DLD1 (cell line): ENCODE measurements at regions not wholly inside any gene's neighbourhood (a gene's known extent, or its start where the extent isn't known, plus 50 kb on each side); places are given as distances from the start of the nearest gene placed in this dataset.

Source experiments
- in situ Hi-C: cut with HindIII; loops from 2 replicates; pipeline ENCODE4 v1.10.0; 2017; ENCODE audit warnings: low sequenced_read_pairs

DNA sequence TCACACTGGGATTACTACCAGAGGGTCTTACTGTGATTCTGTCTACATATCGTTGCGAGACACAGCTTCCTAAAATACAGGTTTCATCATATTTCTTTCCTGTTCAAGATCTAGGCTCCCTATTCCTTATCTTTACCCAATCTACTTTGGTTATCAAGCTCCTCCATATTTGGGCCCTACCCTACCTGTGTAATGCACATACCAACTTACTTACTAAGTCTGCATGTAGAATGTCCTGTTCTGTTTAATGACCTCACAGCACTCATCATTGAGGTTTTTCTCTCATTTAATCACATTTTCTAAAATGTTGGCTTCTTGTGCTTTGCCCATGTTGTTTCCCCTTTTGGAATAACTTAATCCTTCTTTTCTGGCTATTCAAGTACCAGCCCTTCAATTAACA lies 551.1 kb downstream of the ZEB2 start:
- in situ Hi-C loops: no loop called here

DNA sequence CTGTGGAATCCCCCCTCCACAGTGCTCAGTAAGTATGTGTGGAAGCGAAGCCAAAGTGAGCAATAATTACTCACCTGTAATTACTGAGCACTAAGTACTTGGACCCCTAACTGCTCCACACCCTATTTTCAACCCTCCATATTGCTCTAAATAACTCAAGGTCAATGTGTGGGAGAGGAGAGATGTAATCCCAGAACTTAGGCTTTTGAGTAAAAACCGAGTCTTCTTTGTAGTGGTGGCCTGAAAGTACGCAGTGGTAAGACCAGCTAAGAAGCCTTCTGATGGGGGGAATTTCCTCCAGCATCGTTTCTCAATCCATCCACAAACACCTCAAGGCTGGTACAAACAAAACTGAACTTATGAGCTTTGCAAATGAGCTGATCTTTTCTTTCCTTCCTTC lies 551.6 kb downstream of the ZEB2 start:
- in situ Hi-C loops: no loop called here

GRCh38 chr2:143965493-143966164 lies 554.3 kb downstream of the ZEB2 start:
- in situ Hi-C loops: no loop called here

DNA sequence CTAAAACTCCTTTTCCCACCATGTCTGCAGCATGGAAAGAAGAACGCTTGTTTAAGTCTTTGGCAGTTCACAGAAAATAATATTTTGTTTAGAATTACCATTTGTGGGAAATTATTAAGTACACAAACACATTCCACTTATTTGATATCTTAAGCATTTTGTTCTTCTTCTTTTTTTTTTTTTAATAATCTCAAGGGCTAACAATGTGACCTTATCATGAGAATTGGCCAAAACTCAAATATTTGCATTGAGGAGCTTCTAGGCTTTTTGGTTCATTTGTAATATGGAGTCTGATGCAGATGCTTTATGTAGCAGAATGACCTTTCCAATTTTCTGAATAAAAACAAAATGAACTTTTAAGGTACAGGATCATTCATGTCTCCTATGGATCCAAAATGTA lies 555.0 kb downstream of the ZEB2 start:
- in situ Hi-C loops: no loop called here

- in situ Hi-C loops: no loop called here
These were observed 559.7 kb downstream of the ZEB2 start for GRCh38 chr2:143960177-143960576.

DNA sequence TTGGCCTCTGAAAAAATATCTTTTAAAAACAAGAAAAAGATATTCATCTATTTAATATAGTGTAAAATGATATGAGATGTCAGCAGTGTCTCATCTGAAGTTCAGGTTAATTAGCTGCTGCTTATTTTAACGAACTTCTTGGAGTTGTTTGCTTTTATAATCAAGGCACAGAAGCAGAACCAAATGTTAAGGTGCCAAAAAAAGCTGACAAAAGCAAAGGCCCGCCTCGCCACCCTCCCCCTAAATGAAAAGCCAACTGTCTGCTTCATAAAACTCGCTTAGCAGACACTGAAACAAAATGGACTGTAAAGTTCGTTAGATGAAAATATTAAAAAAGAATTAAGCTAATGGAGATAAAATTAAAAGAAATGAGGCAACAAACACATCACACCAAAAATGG lies 562.6 kb downstream of the ZEB2 start:
- in situ Hi-C loops: no loop called here

- in situ Hi-C loops: no loop called here
These were observed 564.4 kb downstream of the ZEB2 start for GRCh38 chr2:143955401-143956065.

- in situ Hi-C loops: no loop called here
These were observed 565.1 kb downstream of the ZEB2 start for GRCh38 chr2:143954844-143955243.

DNA sequence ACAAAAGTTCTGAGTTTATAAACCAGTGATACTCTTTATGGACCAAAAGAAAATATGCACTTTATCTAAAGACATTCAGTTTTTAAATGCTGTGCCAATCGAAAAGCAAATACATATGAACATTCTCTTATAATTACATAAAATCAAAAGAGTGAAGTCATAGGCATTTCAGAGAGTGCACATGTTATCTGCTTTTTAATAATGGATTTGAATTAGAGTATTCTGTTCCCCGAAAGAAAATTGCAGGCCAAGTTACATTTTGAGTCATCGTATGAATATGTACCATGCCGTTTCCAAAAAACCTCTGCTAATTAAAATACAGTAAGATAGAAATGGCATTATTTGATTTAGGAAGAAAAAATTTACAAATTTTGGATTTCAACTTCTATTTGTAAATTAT lies 565.7 kb downstream of the ZEB2 start:
- in situ Hi-C loops: no loop called here

- in situ Hi-C loops: no loop called here
These were observed 566.4 kb downstream of the ZEB2 start for GRCh38 chr2:143953451-143954030.

DNA sequence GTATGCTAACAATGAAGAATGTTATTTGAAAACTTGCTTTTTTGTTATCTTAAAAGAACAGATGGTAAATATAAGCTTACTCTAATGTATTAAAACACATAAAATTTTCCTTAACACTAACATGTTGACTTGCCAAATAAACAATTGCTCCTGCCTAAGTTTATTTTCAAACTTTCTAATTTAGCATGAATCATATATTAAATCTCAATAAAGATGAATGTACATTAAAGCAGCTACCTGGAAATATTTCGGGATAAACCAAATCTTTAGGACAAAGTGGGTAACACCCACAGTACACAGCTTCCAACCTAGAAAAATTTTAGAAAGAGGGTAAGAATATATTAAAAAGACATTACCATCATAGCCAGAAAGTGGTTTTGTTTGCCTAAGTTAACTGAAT lies 567.4 kb downstream of the ZEB2 start:
- in situ Hi-C loops: no loop called here

DNA sequence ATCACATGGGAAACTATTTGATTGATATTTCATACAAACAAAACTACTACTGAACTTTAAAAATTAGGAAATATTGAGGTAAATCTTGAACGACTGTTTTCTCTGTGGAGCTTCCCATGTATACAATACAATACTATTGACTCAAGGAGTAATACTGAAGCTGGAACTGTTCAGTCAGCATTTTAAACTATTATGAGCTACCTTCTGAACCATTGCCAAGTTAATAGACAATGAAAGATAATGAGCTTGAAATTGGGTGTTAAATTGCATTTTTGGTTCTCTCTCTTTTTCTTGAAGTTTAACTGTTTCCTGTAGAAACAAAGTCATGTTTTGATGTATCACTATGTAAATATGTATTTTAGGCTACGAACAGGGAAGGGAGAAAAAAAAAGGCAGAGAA lies 569.2 kb downstream of the ZEB2 start:
- in situ Hi-C loops: no loop called here

DNA sequence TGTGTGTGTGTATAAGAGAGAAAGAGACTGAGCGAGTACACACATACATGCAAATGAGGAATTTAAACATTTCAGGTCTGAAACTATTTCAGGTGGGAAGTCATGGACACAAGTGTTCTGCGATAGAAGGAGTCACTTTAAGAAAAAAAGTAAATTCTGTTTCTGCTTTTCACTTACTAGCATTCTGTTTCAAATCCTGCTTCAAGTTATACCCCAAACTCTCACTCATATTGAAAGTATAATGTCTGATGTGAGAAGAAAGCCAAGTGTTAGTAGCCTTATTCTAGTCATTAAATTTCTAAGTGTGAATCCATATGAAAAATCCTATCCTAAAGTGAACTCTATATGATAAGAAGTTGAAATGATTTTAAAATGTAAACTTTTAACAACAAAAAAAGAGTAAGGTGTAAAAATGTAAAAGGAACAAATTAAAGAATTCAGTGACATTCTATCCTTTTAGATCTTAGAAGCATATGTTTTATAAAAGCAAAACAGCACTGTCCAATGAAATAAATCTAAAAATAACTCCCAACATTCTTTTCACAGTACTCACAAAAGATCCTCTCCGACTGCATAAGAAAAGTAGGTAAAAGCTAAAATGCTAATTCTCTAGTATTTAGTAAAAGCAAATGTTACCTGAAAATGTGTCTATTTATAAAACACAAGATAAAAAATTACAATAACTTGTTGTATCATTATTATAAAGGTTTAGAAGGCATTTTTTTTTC lies 570.6 kb downstream of the ZEB2 start:
- in situ Hi-C loops: no loop called here

DNA sequence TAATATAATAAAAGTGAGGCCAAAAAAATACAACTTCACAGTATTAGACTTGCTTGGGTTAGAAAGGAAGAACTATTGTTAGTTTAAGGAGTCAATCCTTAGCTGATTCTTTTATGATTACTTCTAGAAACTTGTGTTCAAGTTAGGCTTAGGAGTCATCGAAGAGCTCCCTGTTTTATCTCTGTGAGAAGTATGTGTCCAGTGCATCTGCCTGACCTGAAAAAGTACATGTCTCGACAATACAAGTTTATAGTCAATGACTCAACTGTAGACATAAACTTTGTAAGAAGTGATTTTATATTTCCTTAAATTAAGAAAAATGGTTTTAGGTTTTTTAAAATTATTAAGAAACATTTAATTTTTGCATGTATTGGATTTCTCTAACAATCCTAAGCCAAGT lies 571.2 kb downstream of the ZEB2 start:
- in situ Hi-C loops: no loop called here

GRCh38 chr2:143946436-143947391 lies 573.2 kb downstream of the ZEB2 start:
- in situ Hi-C loops: no loop called here

GRCh38 chr2:143942486-143942885 lies 577.4 kb downstream of the ZEB2 start:
- in situ Hi-C loops: no loop called here

- in situ Hi-C loops: no loop called here
These were observed 579.2 kb downstream of the ZEB2 start for GRCh38 chr2:143940720-143941119.

GRCh38 chr2:143939626-143940330 lies 580.1 kb downstream of the ZEB2 start:
- in situ Hi-C loops: no loop called here

DNA sequence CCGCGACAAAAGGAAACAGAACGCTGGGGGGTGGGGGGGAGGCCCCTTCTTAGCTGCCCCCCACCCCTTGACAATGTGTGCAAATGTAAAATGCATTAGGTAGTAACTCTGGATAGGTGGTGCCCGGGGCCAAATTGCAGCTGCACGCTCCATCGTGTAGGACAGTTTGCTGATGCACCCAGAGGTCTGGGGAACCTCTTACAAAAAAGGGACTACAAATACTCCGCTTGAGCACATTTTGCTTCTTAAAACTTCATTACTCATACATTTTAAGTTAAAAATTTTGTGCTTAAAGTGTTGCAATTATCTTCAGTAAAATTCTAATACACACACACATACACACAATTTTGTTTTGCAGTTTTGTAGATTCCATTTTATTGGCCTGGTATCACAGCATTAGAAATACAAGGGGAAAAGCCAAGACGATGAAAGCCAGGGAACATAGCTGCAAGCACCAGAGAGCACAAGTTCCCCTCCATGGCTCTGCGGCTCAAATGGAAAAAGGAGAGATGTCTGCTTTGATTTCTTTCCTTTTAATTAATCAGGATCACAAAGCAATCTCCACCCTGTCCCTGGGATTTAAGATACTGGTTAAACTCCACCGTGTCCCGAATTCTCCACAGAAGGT lies 582.1 kb downstream of the ZEB2 start:
- in situ Hi-C loops: no loop called here
